ENCODE measurements at regions not wholly inside any gene's neighbourhood (a gene's known extent, or its start where the extent isn't known, plus 50 kb on each side); places are given as distances from the start of the nearest gene placed in this dataset.

- Histone ChIP-seq H3K4me3 (ENCODE audit: low read depth in 1 of 2, low read length in 1 of 2) (peak overlapping the region; percentile 42 to 54), H3K4me1 (ENCODE audit: control insufficient read depth in 1 of 2, insufficient read depth in 1 of 2, low read depth in 1 of 2, low read length in 1 of 2) (peaks cover 10% of the 10 kb centered on the region in 2 experiments), H3K27me3 (peaks cover 23% of the 10 kb centered on the region), H3K27ac (no peak overlapping the region), H3K36me3 (no peaks in the 10 kb centered on the region), H3K9me3 (no peaks in the 10 kb centered on the region)
- TF ChIP-seq, protein P1, sequence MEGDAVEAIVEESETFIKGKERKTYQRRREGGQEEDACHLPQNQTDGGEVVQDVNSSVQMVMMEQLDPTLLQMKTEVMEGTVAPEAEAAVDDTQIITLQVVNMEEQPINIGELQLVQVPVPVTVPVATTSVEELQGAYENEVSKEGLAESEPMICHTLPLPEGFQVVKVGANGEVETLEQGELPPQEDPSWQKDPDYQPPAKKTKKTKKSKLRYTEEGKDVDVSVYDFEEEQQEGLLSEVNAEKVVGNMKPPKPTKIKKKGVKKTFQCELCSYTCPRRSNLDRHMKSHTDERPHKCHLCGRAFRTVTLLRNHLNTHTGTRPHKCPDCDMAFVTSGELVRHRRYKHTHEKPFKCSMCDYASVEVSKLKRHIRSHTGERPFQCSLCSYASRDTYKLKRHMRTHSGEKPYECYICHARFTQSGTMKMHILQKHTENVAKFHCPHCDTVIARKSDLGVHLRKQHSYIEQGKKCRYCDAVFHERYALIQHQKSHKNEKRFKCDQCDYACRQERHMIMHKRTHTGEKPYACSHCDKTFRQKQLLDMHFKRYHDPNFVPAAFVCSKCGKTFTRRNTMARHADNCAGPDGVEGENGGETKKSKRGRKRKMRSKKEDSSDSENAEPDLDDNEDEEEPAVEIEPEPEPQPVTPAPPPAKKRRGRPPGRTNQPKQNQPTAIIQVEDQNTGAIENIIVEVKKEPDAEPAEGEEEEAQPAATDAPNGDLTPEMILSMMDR (IDR thresholded peaks at IDR 0.05) = peak; percentile 79
Observed at GRCh38 chr6:108782179-108783041, 65.8 kb upstream of the ARMC2 start.

DNA sequence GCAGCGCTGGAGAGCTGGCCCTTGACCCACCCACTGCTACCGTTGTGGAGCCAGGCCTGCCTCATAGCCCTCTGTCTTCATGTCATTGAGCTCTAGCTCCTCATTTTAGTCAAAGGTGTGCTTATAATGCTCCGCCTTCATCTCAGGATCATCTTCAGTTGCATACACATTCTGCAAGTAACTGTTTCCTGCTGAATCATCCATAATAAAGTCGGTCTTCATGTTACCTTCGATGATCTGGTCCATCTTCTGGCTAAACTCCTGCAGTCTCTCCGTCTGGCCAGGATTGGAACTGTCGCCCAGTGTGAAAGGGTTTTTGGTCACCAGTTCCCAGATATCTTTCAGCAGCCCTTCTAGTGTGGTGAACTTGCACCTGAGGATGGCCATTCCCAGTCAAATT is 62.6 kb upstream of the ARMC2 start:
- TF ChIP-seq, protein P1 (IDR thresholded peaks at IDR 0.05) = no peak
- no peak overlapping the region for H3K4me3 ChIP-seq (ENCODE audit: low read depth in 1 of 2, low read length in 1 of 2)

DNA sequence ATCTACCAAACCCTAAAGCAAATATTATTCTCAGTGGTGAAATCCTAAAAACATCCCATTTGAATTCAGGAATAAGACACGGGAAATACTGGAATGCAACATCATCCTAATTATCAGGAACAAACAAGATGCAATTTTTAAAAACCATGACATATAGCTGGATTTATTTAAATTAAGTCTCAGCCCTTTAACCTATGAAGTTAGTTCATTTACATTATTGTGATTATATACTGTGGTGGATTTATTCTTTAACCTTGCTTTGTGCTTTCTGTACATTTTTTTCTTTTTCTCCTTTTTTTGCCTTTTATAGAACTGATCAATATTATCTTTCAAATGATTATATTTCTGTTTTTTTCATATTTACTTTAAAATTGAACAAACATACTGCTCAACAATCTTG is 59.8 kb upstream of the ARMC2 start:
- TF ChIP-seq, protein P1 (IDR thresholded peaks at IDR 0.05) = no peak
- Histone ChIP-seq H3K9me3 (no peaks in the 10 kb centered on the region), H3K36me3 (no peaks in the 10 kb centered on the region), H3K4me1 (ENCODE audit: control insufficient read depth in 1 of 2, insufficient read depth in 1 of 2, low read depth in 1 of 2, low read length in 1 of 2) (no peaks in the 10 kb centered on the region), H3K27ac (no peak overlapping the region), H3K4me3 (ENCODE audit: low read depth in 1 of 2, low read length in 1 of 2) (no peak overlapping the region), H3K27me3 (peaks cover 4% of the 10 kb centered on the region)

More for the DNA sequence above, 62.6 kb upstream of the ARMC2 start:
- no peak overlapping the region for H3K27ac ChIP-seq
- peaks cover 10% of the 10 kb centered on the region in 2 experiments for H3K4me1 ChIP-seq (ENCODE audit: control insufficient read depth in 1 of 2, insufficient read depth in 1 of 2, low read depth in 1 of 2, low read length in 1 of 2)
- no peaks in the 10 kb centered on the region for H3K9me3 ChIP-seq
- peaks cover 23% of the 10 kb centered on the region for H3K27me3 ChIP-seq
- H3K36me3 ChIP-seq = no peaks in the 10 kb centered on the region

DNA sequence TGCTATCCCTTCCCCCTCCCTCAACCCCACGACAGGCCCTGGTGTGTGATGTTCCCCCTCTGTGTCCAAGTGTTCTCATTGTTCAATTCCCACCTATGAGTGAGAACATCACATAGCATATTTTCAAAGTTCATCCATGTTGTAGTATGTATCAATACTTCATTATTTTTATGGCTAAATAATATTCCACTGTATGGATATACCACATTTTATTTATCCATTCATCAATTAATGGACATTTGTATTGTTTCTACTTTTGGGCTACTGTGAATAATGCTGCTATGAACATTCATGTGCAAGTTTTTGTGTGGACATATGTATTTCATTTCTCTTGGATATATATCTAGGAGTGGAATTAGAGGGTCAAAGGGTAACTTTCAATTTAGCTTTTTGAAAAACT is 58.7 kb upstream of the ARMC2 start:
- Histone ChIP-seq H3K36me3 (no peaks in the 10 kb centered on the region), H3K4me3 (ENCODE audit: low read depth in 1 of 2, low read length in 1 of 2) (no peak overlapping the region), H3K4me1 (ENCODE audit: control insufficient read depth in 1 of 2, insufficient read depth in 1 of 2, low read depth in 1 of 2, low read length in 1 of 2) (no peaks in the 10 kb centered on the region), H3K9me3 (no peaks in the 10 kb centered on the region), H3K27ac (no peak overlapping the region), H3K27me3 (no peaks in the 10 kb centered on the region)
- TF ChIP-seq, protein P1 (IDR thresholded peaks at IDR 0.05) = no peak

DNA sequence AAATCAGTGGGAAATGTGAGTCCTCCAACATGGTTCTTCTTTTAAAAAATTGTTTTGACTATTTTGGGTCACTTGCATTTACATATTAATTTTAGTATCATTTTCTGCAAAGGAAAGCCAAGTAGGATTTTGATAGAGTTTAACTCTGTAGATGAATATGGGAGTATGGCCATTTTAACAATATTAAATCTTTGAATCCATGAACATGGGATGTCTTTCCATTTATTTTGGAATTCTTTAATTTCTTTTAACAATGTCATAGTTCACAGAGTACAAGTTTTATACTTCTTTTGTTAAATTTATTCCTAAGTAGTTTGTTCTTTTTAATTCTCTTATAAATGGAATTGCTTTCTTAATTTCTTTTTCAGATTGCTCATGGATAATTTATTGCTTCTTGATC is 56.5 kb upstream of the ARMC2 start:
- Histone ChIP-seq H3K27me3 (no peaks in the 10 kb centered on the region), H3K4me1 (ENCODE audit: control insufficient read depth in 1 of 2, insufficient read depth in 1 of 2, low read depth in 1 of 2, low read length in 1 of 2) (no peaks in the 10 kb centered on the region), H3K27ac (no peak overlapping the region), H3K9me3 (no peaks in the 10 kb centered on the region), H3K4me3 (ENCODE audit: low read depth in 1 of 2, low read length in 1 of 2) (no peak overlapping the region), H3K36me3 (no peaks in the 10 kb centered on the region)
- TF ChIP-seq, protein P1 (IDR thresholded peaks at IDR 0.05) = no peak

All from neutrophil (primary cell).